ENCODE measurements at regions not wholly inside any gene's neighbourhood (a gene's known extent, or its start where the extent isn't known, plus 50 kb on each side); places are given as distances from the start of the nearest gene placed in this dataset.

DNA sequence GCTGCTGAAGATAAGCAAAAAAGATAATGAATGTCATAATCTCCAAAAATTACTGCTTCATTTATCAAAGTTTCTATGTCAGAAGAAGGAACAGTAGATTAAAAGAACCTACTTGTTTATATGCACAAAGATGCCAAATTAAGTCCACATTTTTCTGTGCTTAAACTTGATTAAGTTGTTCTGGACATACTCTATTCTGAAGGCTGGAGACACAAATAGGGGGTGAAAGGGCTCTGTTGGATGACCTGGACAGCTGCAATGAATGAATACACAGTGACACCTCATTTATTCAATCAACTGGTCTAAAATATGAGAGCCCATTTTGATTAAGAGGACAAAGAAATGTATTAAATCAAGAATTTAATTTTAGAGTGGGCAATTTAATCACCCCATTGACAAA is 276.3 kb upstream of the PCDH9 start:
- Histone ChIP-seq H3K4me3 (ENCODE audit: insufficient read depth, low read depth, low read length) (no peak overlapping the region), H3K79me2 (ENCODE audit: insufficient read depth, low read length) (no peaks in the 10 kb centered on the region), H2AFZ (ENCODE audit: low read depth, low read length) (no peak overlapping the region), H3K36me3 (ENCODE audit: insufficient read depth, low read length) (no peaks in the 10 kb centered on the region), H3K4me2 (ENCODE audit: low read length) (no peak overlapping the region), H4K20me1 (ENCODE audit: insufficient read depth, low read length) (no peaks in the 10 kb centered on the region), H3K27me3 (ENCODE audit: insufficient read depth, low read length) (no peaks in the 10 kb centered on the region), H3K27ac (ENCODE audit: low read depth, low read length) (no peak overlapping the region), H3K9ac (ENCODE audit: low read length) (no peak overlapping the region), H3K4me1 (ENCODE audit: insufficient read depth, low read length) (no peaks in the 10 kb centered on the region), H3K9me3 (ENCODE audit: insufficient read depth, low read depth, low read length) (no peaks in the 10 kb centered on the region)
- Mint-ChIP-seq H3K27ac (ENCODE audit: unreplicated experiment) (no peak overlapping the region), H3K9me3 (ENCODE audit: unreplicated experiment) (no peaks in the 10 kb centered on the region), H3K27me3 (ENCODE audit: low read depth, unreplicated experiment) (no peaks in the 10 kb centered on the region), H3K36me3 (ENCODE audit: low read depth, unreplicated experiment) (no peaks in the 10 kb centered on the region), H3K4me3 (ENCODE audit: unreplicated experiment) (no peak overlapping the region), H3K4me1 (ENCODE audit: low read depth, unreplicated experiment) (no peaks in the 10 kb centered on the region)
- TF ChIP-seq EZH2 (IDR thresholded peaks at IDR 0.05; ENCODE audit: insufficient read depth, low read length), result no peak
- TF ChIP-seq, protein P1, sequence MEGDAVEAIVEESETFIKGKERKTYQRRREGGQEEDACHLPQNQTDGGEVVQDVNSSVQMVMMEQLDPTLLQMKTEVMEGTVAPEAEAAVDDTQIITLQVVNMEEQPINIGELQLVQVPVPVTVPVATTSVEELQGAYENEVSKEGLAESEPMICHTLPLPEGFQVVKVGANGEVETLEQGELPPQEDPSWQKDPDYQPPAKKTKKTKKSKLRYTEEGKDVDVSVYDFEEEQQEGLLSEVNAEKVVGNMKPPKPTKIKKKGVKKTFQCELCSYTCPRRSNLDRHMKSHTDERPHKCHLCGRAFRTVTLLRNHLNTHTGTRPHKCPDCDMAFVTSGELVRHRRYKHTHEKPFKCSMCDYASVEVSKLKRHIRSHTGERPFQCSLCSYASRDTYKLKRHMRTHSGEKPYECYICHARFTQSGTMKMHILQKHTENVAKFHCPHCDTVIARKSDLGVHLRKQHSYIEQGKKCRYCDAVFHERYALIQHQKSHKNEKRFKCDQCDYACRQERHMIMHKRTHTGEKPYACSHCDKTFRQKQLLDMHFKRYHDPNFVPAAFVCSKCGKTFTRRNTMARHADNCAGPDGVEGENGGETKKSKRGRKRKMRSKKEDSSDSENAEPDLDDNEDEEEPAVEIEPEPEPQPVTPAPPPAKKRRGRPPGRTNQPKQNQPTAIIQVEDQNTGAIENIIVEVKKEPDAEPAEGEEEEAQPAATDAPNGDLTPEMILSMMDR (IDR thresholded peaks at IDR 0.05; ENCODE audit: insufficient read depth, low read depth, low read length), result no peak
- FAIRE-seq (no peak), DNase-seq (ENCODE audit: low read depth) (no peak)

DNA sequence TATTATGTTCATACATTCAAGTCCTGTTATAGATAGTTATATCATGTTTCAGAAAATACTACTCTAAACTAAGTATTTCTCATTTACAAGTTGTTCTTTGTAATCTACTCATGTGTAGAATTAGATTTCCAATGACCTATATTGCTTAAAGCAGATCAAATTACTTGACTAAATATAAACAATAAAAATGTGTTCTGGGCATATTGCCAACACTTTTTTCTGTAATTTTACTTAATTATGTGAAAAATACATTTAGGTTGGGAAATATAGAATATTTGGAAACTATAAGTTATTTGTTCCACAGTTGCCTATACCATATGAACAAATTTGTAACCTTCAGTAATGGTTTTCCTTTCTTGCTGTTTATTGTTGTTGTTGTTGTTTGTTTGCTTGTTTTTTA is 275.2 kb upstream of the PCDH9 start:
- DNase-seq (ENCODE audit: low read depth) (no peak), FAIRE-seq (no peak)

DNA sequence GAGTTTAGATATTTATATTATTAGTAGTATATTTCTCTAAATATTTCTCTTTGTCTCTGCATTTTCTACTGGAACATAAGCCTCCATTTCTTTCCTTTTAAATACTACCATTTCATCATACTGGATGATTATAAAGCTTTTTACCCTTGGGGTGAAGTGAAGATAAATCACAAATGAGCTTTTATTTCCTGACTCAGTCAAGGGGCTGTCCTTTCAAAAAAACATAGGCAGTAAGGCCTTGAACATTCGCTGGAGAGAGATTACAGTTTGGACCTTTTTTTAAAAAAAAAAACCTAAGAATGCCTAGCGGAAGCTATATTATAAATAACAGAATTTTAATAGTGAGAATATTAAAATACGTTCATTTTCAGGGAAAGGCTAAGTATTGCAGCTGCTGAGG is 268.8 kb upstream of the PCDH9 start:
- no peak overlapping the region for H3K9ac ChIP-seq (ENCODE audit: low read length)
- no peak overlapping the region for H2AFZ ChIP-seq (ENCODE audit: low read depth, low read length)
- no peak overlapping the region for H3K27ac ChIP-seq (ENCODE audit: low read depth, low read length)
- TF ChIP-seq EZH2 (IDR thresholded peaks at IDR 0.05; ENCODE audit: insufficient read depth, low read length), result no peak
- TF ChIP-seq, protein P1 (IDR thresholded peaks at IDR 0.05; ENCODE audit: insufficient read depth, low read depth, low read length), result no peak
- no peaks in the 10 kb centered on the region for H4K20me1 ChIP-seq (ENCODE audit: insufficient read depth, low read length)
- H3K4me3 Mint-ChIP-seq (ENCODE audit: unreplicated experiment), result no peak overlapping the region
- no peaks in the 10 kb centered on the region for H3K27me3 Mint-ChIP-seq (ENCODE audit: low read depth, unreplicated experiment)
- H3K4me3 ChIP-seq (ENCODE audit: insufficient read depth, low read depth, low read length), result no peak overlapping the region
- no peaks in the 10 kb centered on the region for H3K79me2 ChIP-seq (ENCODE audit: insufficient read depth, low read length)
- no peaks in the 10 kb centered on the region for H3K9me3 Mint-ChIP-seq (ENCODE audit: unreplicated experiment)
- H3K4me1 ChIP-seq (ENCODE audit: insufficient read depth, low read length), result no peaks in the 10 kb centered on the region
- no peaks in the 10 kb centered on the region for H3K27me3 ChIP-seq (ENCODE audit: insufficient read depth, low read length)
- H3K36me3 Mint-ChIP-seq (ENCODE audit: low read depth, unreplicated experiment), result no peaks in the 10 kb centered on the region
- H3K36me3 ChIP-seq (ENCODE audit: insufficient read depth, low read length), result no peaks in the 10 kb centered on the region
- H3K27ac Mint-ChIP-seq (ENCODE audit: unreplicated experiment), result no peak overlapping the region
- no peaks in the 10 kb centered on the region for H3K9me3 ChIP-seq (ENCODE audit: insufficient read depth, low read depth, low read length)
- no peaks in the 10 kb centered on the region for H3K4me1 Mint-ChIP-seq (ENCODE audit: low read depth, unreplicated experiment)
- FAIRE-seq (no peak), DNase-seq (ENCODE audit: low read depth) (no peak)
- no peak overlapping the region for H3K4me2 ChIP-seq (ENCODE audit: low read length)

More for the DNA sequence above, 275.2 kb upstream of the PCDH9 start:
- H3K4me1 ChIP-seq (ENCODE audit: insufficient read depth, low read length), result no peaks in the 10 kb centered on the region
- no peak for TF ChIP-seq EZH2 (IDR thresholded peaks at IDR 0.05; ENCODE audit: insufficient read depth, low read length)
- TF ChIP-seq, protein P1 (IDR thresholded peaks at IDR 0.05; ENCODE audit: insufficient read depth, low read depth, low read length), result no peak
- H4K20me1 ChIP-seq (ENCODE audit: insufficient read depth, low read length), result no peaks in the 10 kb centered on the region
- Mint-ChIP-seq H3K4me1 (ENCODE audit: low read depth, unreplicated experiment) (no peaks in the 10 kb centered on the region), H3K36me3 (ENCODE audit: low read depth, unreplicated experiment) (no peaks in the 10 kb centered on the region), H3K4me3 (ENCODE audit: unreplicated experiment) (no peak overlapping the region), H3K27me3 (ENCODE audit: low read depth, unreplicated experiment) (no peaks in the 10 kb centered on the region), H3K27ac (ENCODE audit: unreplicated experiment) (no peak overlapping the region), H3K9me3 (ENCODE audit: unreplicated experiment) (no peaks in the 10 kb centered on the region)
- no peak overlapping the region for H3K27ac ChIP-seq (ENCODE audit: low read depth, low read length)
- no peaks in the 10 kb centered on the region for H3K36me3 ChIP-seq (ENCODE audit: insufficient read depth, low read length)
- H2AFZ ChIP-seq (ENCODE audit: low read depth, low read length), result no peak overlapping the region
- no peaks in the 10 kb centered on the region for H3K9me3 ChIP-seq (ENCODE audit: insufficient read depth, low read depth, low read length)
- H3K27me3 ChIP-seq (ENCODE audit: insufficient read depth, low read length), result no peaks in the 10 kb centered on the region
- no peak overlapping the region for H3K4me3 ChIP-seq (ENCODE audit: insufficient read depth, low read depth, low read length)
- no peak overlapping the region for H3K4me2 ChIP-seq (ENCODE audit: low read length)
- H3K79me2 ChIP-seq (ENCODE audit: insufficient read depth, low read length), result no peaks in the 10 kb centered on the region
- no peak overlapping the region for H3K9ac ChIP-seq (ENCODE audit: low read length)
